ENCODE measurements at regions not wholly inside any gene's neighbourhood (a gene's known extent, or its start where the extent isn't known, plus 50 kb on each side); places are given as distances from the start of the nearest gene placed in this dataset.

GRCh38 chr4:127224556-127224955 is 408.2 kb upstream of the INTU start:
- DNase-seq = no peak
- ATAC-seq = no peak
- Histone ChIP-seq H3K36me3 (ENCODE audit: insufficient read depth in 1 of 2, low read depth in 1 of 2) (no peaks in the 10 kb centered on the region), H3K27ac (no peak overlapping the region), H3K4me1 (no peaks in the 10 kb centered on the region), H3K4me3 (no peak overlapping the region), H3K9me3 (no peaks in the 10 kb centered on the region), H3K27me3 (ENCODE audit: insufficient read depth in 3 of 3, low read length in 2 of 3) (no peaks in the 10 kb centered on the region)
- intact Hi-C loops (cut with DNase I) = no loop called here
- no peak for TF ChIP-seq CTCF (IDR thresholded peaks at IDR 0.05)
- WGBS, 3 donors = 32 to 49% (median 37%) methylated on average over 5 of the region's 5 CpGs

- no peak for TF ChIP-seq CTCF (IDR thresholded peaks at IDR 0.05)
- Histone ChIP-seq H3K4me3 (no peak overlapping the region), H3K27me3 (ENCODE audit: insufficient read depth in 3 of 3, low read length in 2 of 3) (no peaks in the 10 kb centered on the region), H3K4me1 (no peaks in the 10 kb centered on the region), H3K27ac (no peak overlapping the region), H3K9me3 (no peaks in the 10 kb centered on the region), H3K36me3 (ENCODE audit: insufficient read depth in 1 of 2, low read depth in 1 of 2) (no peaks in the 10 kb centered on the region)
- DNase-seq = no peak
- ATAC-seq = no peak
- intact Hi-C loops (cut with DNase I) = no loop called here
- WGBS, 3 donors = 71 to 72% (median 71%) methylated on average over 3 of the region's 3 CpGs
Measured at GRCh38 chr4:127229855-127230608, 402.7 kb upstream of the INTU start.

GRCh38 chr4:127236889-127237288 is 395.9 kb upstream of the INTU start:
- no peak for TF ChIP-seq CTCF (IDR thresholded peaks at IDR 0.05)
- no peaks in the 10 kb centered on the region for H3K4me1 ChIP-seq
- DNase-seq = no peak
- 73 to 86% (median 79%) methylated on average over 2 of the region's 2 CpGs for WGBS, 3 donors
- H3K36me3 ChIP-seq (ENCODE audit: insufficient read depth in 1 of 2, low read depth in 1 of 2) = no peaks in the 10 kb centered on the region
- H3K4me3 ChIP-seq = no peak overlapping the region
- ATAC-seq = no peak
- intact Hi-C loops (cut with DNase I) = no loop called here
- H3K27me3 ChIP-seq (ENCODE audit: insufficient read depth in 3 of 3, low read length in 2 of 3) = no peaks in the 10 kb centered on the region
- no peaks in the 10 kb centered on the region for H3K9me3 ChIP-seq
- H3K27ac ChIP-seq = no peak overlapping the region

GRCh38 chr4:127237581-127237980 is 395.2 kb upstream of the INTU start:
- Histone ChIP-seq H3K4me1 (no peaks in the 10 kb centered on the region), H3K9me3 (no peaks in the 10 kb centered on the region), H3K27me3 (ENCODE audit: insufficient read depth in 3 of 3, low read length in 2 of 3) (no peaks in the 10 kb centered on the region), H3K36me3 (ENCODE audit: insufficient read depth in 1 of 2, low read depth in 1 of 2) (no peaks in the 10 kb centered on the region), H3K4me3 (no peak overlapping the region), H3K27ac (no peak overlapping the region)
- no peak for ATAC-seq
- DNase-seq = no peak
- intact Hi-C loops (cut with DNase I) = no loop called here
- no peak for TF ChIP-seq CTCF (IDR thresholded peaks at IDR 0.05)
- WGBS, 3 donors = 60 to 69% (median 68%) methylated on average over 1 of the region's 1 CpG

- no peak overlapping the region for H3K4me3 ChIP-seq
- intact Hi-C loops (cut with DNase I) = no loop called here
- no peaks in the 10 kb centered on the region for H3K36me3 ChIP-seq (ENCODE audit: insufficient read depth in 1 of 2, low read depth in 1 of 2)
- no peaks in the 10 kb centered on the region for H3K9me3 ChIP-seq
- no peak for TF ChIP-seq CTCF (IDR thresholded peaks at IDR 0.05)
- no peaks in the 10 kb centered on the region for H3K27me3 ChIP-seq (ENCODE audit: insufficient read depth in 3 of 3, low read length in 2 of 3)
- no peak overlapping the region for H3K27ac ChIP-seq
- H3K4me1 ChIP-seq = no peaks in the 10 kb centered on the region
- ATAC-seq = no peak
- no peak for DNase-seq
- 44 to 51% (median 47%) methylated on average over 5 of the region's 5 CpGs for WGBS, 3 donors
Measured at GRCh38 chr4:127238956-127239475, 393.7 kb upstream of the INTU start.

Data from psoas muscle (tissue), 7 donors.